ENCODE measurements at regions not wholly inside any gene's neighbourhood (a gene's known extent, or its start where the extent isn't known, plus 50 kb on each side); places are given as distances from the start of the nearest gene placed in this dataset.
A peak's percentile ranks its signal among the peaks of the same experiment; 100 is the strongest.

- no peak for DNase-seq
Measured at GRCh38 chr9:99401680-99402504, 179.8 kb downstream of the SEC61B start.

- no peak for DNase-seq
Measured at GRCh38 chr9:99403371-99403770, 181.3 kb downstream of the SEC61B start.

DNA sequence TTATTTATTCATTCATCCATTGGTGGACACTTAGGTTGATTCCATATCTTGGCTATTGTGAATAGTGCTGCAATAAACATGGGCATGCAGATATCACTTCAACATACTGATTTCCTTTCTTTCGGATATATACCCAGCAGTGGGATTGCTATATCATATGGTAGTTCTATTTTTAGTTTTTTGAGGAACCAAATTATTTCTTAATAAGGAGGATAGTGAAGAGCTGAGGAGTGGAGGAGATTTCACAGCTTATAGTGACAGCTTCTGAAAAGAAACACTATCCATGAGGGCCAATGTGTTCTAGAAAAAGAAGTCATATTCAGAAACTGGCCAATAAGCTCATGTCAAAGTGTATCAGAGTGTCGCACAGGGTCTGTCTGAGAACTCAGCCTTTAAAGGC, 183.3 kb downstream of the SEC61B start:
- DNase-seq, result no peak

DNA sequence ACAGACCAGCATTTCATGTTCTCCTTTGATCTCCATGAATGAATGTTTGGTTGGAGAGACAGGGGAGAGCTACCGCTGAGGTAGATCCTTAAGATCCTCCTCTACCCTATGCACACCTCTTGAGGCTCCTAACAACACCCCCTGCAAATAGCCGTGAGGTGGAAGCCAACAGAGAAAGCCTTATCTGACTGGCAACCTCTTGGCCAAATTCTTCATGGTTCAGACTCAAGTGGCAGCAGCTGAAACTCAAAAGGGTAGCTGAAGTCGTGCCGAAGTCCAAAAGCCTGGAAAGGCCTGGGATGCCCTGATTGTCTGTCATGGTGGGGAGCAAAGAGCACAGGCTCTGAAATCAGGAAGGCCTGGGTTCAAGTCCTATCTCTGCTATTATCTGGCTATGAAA, 184.9 kb downstream of the SEC61B start:
- no peak for DNase-seq

DNA sequence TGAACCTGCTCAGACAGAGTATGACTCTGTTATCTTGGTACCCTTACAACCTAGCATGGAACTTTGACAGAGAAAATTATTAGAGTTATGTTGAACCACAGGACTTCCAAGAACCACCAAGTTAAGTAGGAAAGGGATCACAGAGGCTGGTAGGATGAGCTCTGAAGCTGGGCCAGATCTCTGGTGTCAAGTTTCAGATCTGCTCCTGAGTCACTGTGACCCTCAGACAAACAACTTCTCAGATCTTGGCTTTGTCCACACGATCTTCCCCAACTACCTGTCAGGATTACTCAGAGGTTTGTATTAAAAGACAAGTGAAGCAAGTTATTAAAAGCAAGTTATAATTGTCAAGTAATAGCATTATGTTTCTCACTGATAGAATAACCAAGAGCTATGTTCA, 189.0 kb downstream of the SEC61B start:
- no peak for DNase-seq

DNA sequence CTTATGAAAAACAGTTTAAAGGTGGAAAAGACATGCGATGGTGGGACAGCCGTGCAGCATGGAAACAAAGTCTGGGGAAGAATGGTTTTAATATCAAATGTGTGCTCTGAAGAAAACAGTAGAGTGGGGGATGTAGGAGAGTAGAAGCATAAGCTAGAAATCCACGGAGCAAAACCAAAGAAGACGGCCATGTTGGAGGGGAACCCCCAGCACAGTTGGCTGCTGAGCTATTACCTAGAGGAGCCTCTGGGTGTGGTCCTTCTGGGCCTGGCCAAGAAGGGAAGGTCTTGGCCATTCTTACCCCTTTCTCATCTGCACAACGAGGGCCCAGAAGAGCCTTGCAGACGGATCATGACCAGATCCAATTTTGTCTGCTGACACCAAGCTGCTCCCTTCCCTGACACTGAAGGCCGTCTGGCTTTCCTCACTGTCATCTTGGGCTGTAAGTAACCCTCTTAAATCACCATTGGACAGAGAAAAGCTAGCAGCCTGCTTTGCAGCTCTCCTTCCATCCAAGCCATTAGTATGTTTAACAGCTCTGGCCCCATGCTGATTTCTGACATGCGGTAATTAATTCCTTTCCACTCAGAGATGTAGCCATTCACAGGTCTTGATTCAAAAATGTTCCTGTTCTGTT, 189.5 kb downstream of the SEC61B start:
- no peak for DNase-seq

DNA sequence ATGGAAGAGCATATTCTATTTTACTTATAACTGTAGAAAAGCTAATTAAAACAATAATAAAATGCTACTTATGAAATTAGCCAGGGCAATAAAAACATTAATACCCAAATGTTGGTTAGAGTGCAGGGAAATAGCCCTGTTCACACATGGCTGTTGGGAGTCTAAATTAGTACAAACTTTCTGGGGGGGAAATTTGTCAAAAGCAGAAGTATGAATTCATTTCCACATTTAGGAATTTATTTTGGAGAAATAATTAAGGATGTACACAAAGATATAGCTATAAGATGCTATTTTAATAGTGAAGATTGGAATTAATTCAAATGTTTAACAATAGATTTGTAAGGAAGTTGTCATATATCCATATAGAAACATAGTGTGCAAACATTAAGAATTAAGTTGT, 190.5 kb downstream of the SEC61B start:
- DNase-seq, result no peak

DNA sequence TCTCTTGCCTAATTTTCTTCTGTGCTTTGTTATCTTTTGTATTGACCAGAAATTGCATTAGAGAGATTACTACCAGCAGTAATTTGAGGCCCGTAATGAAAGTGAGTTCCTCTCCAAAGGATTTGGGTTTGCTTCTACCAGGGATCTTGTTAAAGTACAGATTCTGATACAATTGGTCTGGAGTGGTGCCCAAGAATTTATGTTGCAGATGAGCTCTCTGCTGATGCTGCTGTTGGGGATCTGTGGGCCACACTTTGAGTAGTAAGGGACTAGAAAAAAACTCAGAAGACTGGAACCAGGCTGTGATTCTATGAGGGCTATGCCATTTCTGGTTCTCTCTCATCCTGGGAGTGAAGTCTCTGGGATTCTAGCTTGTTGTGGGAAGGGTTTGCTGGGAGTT, 192.2 kb downstream of the SEC61B start:
- DNase-seq, result no peak

GRCh38 chr9:99415606-99416005, 193.5 kb downstream of the SEC61B start:
- DNase-seq, result no peak

DNA sequence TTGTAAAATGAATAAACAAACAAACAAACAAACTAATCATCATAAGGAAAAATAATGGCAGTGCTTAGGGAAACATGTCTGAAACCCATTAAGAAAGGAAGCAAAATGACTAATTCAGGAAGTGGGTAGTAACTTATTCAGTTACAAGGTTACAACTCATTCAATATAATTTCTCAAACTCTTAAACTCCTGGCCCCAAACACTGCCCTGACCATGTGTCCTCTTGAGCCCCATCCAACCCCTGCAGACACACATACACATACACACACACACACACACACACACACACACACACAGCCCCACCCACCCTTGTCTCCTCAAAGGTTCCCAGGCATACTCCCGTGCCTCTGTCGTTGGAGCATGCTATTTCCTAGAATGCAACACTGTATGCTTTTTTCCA, 193.9 kb downstream of the SEC61B start:
- DNase-seq, result peak; percentile 51

- no peak for DNase-seq
Measured at GRCh38 chr9:99419070-99419469, 197.0 kb downstream of the SEC61B start.

DNA sequence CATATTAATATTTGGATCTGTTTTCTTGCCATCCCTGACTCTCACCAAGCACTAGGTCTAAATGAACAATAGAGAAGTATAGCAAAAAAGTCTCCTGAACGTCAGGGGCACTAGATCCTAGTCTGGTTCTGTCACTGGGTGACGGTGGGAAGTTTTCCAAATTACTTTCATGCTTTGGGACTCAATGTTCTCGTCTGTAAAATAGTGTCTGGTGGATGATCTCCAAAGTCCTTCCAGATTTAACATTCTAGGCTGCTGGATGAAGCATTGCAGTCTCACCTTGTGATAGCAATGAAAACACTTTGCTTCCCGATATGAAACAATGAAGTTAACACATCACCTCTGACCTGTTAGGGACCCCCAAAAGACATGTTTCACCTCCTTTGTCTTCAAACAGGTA, 199.3 kb downstream of the SEC61B start:
- no peak for DNase-seq

- DNase-seq, result no peak
Measured at GRCh38 chr9:99425124-99425523, 203.0 kb downstream of the SEC61B start.

GRCh38 chr9:99425923-99426842, 204.1 kb downstream of the SEC61B start:
- DNase-seq, result no peak

DNA sequence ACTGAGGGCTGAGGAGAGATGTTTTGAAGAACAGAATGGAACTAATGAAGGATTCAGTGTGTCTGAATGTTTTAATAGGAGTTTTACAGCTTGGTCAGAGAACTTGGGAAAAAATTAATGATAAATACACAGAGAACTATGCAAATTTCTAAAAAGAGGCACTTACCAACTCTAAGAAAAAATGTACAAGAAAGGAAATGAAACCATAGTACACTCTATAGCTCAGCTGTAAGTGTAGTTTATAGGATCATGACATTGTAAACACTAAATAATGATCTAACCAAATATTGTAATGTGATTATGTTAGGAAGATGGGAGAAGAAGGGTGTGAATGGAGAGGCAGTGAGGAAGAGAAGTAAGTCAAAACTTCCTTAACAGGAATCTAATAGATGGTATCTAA, 205.2 kb downstream of the SEC61B start:
- DNase-seq, result no peak

GRCh38 chr9:99430301-99430700, 208.2 kb downstream of the SEC61B start:
- no peak for DNase-seq

DNA sequence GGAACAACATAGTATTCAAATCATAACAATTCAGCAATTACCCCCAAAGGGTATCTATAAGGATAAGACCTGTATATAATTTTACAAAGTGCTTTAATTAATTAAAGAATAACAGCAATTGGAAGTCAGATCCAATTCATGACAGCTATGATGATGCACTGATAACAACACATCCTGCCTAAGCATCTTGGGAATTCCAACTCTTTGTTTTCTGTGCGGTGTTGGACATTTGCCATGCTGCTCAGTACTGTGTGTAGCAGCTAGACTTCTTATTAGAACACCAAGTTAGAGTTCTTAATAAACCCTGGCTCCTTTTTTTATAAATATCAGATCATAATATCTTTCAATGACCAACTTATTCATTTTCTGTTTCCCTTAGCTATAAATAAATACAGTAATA, 209.0 kb downstream of the SEC61B start:
- DNase-seq, result peak; percentile 92

- DNase-seq, result no peak
Measured at GRCh38 chr9:99432075-99432474, 210.0 kb downstream of the SEC61B start.

GRCh38 chr9:99433095-99433494, 211.0 kb downstream of the SEC61B start:
- DNase-seq, result peak; percentile 17

DNA sequence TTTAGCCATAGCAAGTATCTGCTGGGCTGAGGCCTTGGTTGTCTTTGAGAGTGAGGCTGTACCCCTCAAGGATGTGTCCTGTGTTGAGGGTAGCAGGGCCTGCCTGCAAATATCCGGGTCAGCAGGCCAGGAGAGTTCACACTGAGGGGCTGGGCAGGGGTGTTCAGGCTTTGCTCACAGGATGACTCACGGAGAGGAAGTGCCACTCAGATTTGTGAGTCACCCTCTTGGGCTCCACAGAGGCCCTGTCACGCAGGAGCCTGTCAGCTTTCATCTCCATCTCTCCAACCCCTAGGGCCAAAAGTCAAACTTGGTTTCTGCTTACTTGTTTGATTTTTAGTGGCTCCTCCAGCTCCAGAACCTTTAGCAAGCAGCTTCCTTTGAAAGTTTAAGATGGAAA, 211.5 kb downstream of the SEC61B start:
- peak; percentile 88 for DNase-seq

- no peak for DNase-seq
Measured at GRCh38 chr9:99436616-99437015, 214.5 kb downstream of the SEC61B start.

GRCh38 chr9:99437145-99437544, 215.1 kb downstream of the SEC61B start:
- DNase-seq, result no peak

- DNase-seq, result no peak
Measured at GRCh38 chr9:99438596-99438995, 216.5 kb downstream of the SEC61B start.
